Hepatocyte (in vitro differentiated cells): ENCODE measurements at regions not wholly inside any gene's neighbourhood (a gene's known extent, or its start where the extent isn't known, plus 50 kb on each side); places are given as distances from the start of the nearest gene placed in this dataset.

Experiments
- EZH2 ChIP-seq: fragments of 200-600 bp; sonication (generic); IDR thresholded peaks from 2 replicates; pipeline ENCODE4 v1.6.1; 2016; ENCODE audit warnings: antibody characterized with exemption, mild to moderate bottlenecking, borderline replicate concordance
- TF ChIP-seq, protein P1 (sequence below): fragments of 200-600 bp; sonication (generic); IDR thresholded peaks from 2 replicates; pipeline ENCODE4 v1.5.1; 2016; ENCODE audit warnings: antibody characterized with exemption, mild to moderate bottlenecking; ENCODE audit not compliant: poor library complexity

DNA sequence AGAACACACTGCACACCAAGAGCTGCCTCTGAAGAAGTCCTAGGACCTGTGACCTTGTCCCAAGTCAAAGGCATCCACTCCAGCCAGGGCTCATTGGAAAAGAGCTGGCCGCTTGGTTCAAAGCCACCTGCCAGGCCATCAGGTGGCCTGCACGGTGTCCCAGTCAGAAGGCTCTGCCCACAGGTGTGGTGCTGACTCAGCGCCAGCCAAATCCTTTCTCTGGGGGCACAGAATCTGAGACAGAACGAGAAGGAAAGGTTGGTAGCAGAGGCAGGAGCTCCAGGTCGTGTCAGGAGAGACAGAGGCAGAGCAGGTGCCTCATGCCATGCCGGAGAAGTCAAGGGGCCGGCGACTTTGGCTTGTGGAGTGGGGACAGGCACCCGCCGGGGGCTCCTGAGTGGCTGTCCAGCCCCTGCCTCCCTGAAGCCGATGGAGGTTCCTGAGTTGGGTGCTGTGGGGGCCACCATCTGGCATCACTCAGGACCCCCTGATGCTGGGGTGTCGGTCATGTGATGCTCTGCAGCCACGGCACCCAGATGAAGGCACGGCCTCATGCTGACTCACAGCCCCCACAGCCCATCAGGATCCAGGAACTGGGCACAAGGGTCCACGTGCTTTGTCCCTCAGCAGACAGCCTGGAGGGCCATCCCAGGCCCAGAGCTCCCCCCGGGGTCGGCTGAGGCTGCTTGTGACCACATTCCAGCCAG is 128.1 kb upstream of the FOXF1 start:
- TF ChIP-seq, protein P1, sequence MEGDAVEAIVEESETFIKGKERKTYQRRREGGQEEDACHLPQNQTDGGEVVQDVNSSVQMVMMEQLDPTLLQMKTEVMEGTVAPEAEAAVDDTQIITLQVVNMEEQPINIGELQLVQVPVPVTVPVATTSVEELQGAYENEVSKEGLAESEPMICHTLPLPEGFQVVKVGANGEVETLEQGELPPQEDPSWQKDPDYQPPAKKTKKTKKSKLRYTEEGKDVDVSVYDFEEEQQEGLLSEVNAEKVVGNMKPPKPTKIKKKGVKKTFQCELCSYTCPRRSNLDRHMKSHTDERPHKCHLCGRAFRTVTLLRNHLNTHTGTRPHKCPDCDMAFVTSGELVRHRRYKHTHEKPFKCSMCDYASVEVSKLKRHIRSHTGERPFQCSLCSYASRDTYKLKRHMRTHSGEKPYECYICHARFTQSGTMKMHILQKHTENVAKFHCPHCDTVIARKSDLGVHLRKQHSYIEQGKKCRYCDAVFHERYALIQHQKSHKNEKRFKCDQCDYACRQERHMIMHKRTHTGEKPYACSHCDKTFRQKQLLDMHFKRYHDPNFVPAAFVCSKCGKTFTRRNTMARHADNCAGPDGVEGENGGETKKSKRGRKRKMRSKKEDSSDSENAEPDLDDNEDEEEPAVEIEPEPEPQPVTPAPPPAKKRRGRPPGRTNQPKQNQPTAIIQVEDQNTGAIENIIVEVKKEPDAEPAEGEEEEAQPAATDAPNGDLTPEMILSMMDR, result no peak
- TF ChIP-seq EZH2, result no peak
